ENCODE measurements at regions not wholly inside any gene's neighbourhood (a gene's known extent, or its start where the extent isn't known, plus 50 kb on each side); places are given as distances from the start of the nearest gene placed in this dataset.
A peak's percentile ranks its signal among the peaks of the same experiment; 100 is the strongest.

GRCh38 chr14:94868772-94869072 lies 98.8 kb upstream of the GSC start:
- DNase-seq: no peak
- Mint-ChIP-seq H3K4me3 (ENCODE audit: unreplicated experiment) (no peak overlapping the region), H3K4me1 (ENCODE audit: low read depth, unreplicated experiment) (no peaks in the 10 kb centered on the region), H3K36me3 (ENCODE audit: unreplicated experiment) (no peaks in the 10 kb centered on the region), H3K27me3 (ENCODE audit: unreplicated experiment) (peaks cover 2% of the 10 kb centered on the region), H3K27ac (ENCODE audit: unreplicated experiment) (no peak overlapping the region), H3K9me3 (ENCODE audit: unreplicated experiment) (no peaks in the 10 kb centered on the region)
- no peak for TF ChIP-seq CTCF (IDR thresholded peaks at IDR 0.05; ENCODE audit: partially characterized antibody, unreplicated experiment)

DNA sequence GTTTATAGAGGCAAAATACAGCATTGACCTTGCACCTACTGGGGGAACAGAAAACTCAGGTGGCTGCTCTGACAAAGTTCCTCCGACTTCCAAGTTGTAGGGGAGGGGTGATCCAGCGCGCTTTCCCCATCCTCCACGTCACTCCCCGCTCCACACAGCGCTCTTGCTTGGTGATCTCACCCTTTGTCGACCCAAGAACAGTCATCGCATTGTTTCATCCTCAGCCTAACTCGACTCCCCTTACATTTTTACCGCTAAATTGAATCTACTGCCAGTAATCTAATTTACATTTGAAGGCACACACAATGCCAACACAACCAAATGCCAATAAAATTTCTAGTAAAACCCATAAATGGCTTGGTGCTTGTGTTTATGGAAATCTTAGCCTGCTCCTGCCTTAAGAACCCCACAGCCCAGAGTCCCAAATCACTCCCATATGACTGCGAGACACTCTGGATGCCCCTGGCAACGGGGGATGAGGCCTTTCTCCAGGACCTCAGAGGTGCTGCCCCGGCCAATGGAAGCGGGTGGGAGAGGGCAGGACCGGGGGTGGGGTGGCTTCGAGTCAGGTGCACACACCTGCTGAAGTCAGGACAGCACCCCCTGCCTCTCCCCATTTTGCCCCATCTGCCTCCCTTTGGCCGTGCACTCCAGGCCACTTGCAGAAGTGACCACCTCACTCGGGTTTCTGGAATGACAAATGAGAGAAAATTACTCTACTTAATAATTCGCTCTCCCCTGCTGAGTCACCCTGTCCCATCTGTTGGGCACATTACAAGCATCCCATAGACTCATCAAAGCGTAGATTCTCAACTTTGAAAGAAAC lies 98.2 kb upstream of the GSC start:
- no peak for TF ChIP-seq CTCF (IDR thresholded peaks at IDR 0.05; ENCODE audit: partially characterized antibody, unreplicated experiment)
- H3K9me3 Mint-ChIP-seq (ENCODE audit: unreplicated experiment): no peaks in the 10 kb centered on the region
- H3K4me1 Mint-ChIP-seq (ENCODE audit: low read depth, unreplicated experiment): no peaks in the 10 kb centered on the region
- no peak for DNase-seq
- H3K27me3 Mint-ChIP-seq (ENCODE audit: unreplicated experiment): peaks cover 2% of the 10 kb centered on the region
- H3K4me3 Mint-ChIP-seq (ENCODE audit: unreplicated experiment): no peak overlapping the region
- no peak overlapping the region for H3K27ac Mint-ChIP-seq (ENCODE audit: unreplicated experiment)
- H3K36me3 Mint-ChIP-seq (ENCODE audit: unreplicated experiment): no peaks in the 10 kb centered on the region

GRCh38 chr14:94867209-94867608 lies 97.3 kb upstream of the GSC start:
- no peak for TF ChIP-seq CTCF (IDR thresholded peaks at IDR 0.05; ENCODE audit: partially characterized antibody, unreplicated experiment)
- Mint-ChIP-seq H3K4me3 (ENCODE audit: unreplicated experiment) (no peak overlapping the region), H3K4me1 (ENCODE audit: low read depth, unreplicated experiment) (no peaks in the 10 kb centered on the region), H3K27me3 (ENCODE audit: unreplicated experiment) (peaks cover 2% of the 10 kb centered on the region), H3K36me3 (ENCODE audit: unreplicated experiment) (no peaks in the 10 kb centered on the region), H3K9me3 (ENCODE audit: unreplicated experiment) (no peaks in the 10 kb centered on the region), H3K27ac (ENCODE audit: unreplicated experiment) (no peak overlapping the region)
- DNase-seq: no peak

DNA sequence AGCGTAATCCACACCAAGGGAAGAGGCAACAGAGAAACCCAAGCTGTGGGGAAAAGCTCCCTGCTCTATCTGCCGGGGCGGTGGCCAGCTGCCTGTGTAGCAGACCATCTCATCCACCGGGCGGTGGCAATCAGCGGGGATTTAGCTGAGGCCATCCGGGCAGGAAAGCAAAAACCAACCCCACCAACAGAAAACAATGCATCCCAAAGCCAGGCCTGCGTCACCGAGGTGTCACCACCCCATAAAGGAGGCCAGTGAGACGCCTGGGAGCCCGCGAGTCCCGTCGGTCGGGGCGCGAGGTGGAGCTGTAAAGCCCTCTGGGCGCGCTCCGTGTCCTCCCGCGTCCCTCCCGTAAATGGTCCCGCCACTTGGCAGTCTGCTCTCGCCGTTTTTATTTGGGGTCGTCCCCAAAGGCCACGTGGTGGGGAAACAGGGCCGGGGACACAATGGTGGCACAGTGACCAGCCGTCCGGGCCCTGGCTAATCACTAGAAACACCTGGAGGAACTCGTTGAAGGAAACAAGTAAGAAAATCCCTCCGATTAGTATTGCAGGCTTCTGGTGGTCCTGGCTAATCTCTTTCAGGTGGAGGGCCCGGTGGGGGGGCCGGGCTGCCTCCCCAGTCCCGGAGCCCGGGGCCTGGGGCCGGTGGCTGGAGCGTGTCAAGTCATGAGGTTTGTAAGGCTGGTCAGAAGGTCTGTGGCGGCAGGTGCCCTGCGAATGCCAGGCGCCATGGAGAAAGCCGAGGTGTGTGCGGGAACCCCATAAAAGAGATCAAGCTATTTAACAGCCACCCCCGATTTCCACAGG lies 94.7 kb upstream of the GSC start:
- H3K27me3 Mint-ChIP-seq (ENCODE audit: unreplicated experiment): peaks cover 2% of the 10 kb centered on the region
- H3K9me3 Mint-ChIP-seq (ENCODE audit: unreplicated experiment): no peaks in the 10 kb centered on the region
- no peaks in the 10 kb centered on the region for H3K36me3 Mint-ChIP-seq (ENCODE audit: unreplicated experiment)
- H3K4me3 Mint-ChIP-seq (ENCODE audit: unreplicated experiment): no peak overlapping the region
- no peak overlapping the region for H3K27ac Mint-ChIP-seq (ENCODE audit: unreplicated experiment)
- no peaks in the 10 kb centered on the region for H3K4me1 Mint-ChIP-seq (ENCODE audit: low read depth, unreplicated experiment)
- DNase-seq: peak; percentile 44
- no peak for TF ChIP-seq CTCF (IDR thresholded peaks at IDR 0.05; ENCODE audit: partially characterized antibody, unreplicated experiment)

- TF ChIP-seq CTCF (IDR thresholded peaks at IDR 0.05; ENCODE audit: partially characterized antibody, unreplicated experiment): no peak
- no peaks in the 10 kb centered on the region for H3K4me1 Mint-ChIP-seq (ENCODE audit: low read depth, unreplicated experiment)
- no peak overlapping the region for H3K27ac Mint-ChIP-seq (ENCODE audit: unreplicated experiment)
- no peaks in the 10 kb centered on the region for H3K9me3 Mint-ChIP-seq (ENCODE audit: unreplicated experiment)
- H3K4me3 Mint-ChIP-seq (ENCODE audit: unreplicated experiment): no peak overlapping the region
- no peaks in the 10 kb centered on the region for H3K36me3 Mint-ChIP-seq (ENCODE audit: unreplicated experiment)
- H3K27me3 Mint-ChIP-seq (ENCODE audit: unreplicated experiment): peaks cover 2% of the 10 kb centered on the region
- no peak for DNase-seq
Measured at GRCh38 chr14:94863366-94863765, 93.5 kb upstream of the GSC start.

Measured in glutamatergic neuron (in vitro differentiated cells).